HUDEP-2 (cell line): ENCODE measurements at regions not wholly inside any gene's neighbourhood (a gene's known extent, or its start where the extent isn't known, plus 50 kb on each side); places are given as distances from the start of the nearest gene placed in this dataset.
"Not testable (repeated sequence)": the region's sequence is repeated elsewhere in the genome, so short reads cannot be mapped to it uniquely, and the experiment has no call there.

ENCODE experiments used
- DNase-seq, 76 experiments: peaks; one replicate each; lab custom pipeline; 2025; ENCODE audit not compliant: unreplicated experiment in 76 of 76; lab: John Stamatoyannopoulos, UW

DNA sequence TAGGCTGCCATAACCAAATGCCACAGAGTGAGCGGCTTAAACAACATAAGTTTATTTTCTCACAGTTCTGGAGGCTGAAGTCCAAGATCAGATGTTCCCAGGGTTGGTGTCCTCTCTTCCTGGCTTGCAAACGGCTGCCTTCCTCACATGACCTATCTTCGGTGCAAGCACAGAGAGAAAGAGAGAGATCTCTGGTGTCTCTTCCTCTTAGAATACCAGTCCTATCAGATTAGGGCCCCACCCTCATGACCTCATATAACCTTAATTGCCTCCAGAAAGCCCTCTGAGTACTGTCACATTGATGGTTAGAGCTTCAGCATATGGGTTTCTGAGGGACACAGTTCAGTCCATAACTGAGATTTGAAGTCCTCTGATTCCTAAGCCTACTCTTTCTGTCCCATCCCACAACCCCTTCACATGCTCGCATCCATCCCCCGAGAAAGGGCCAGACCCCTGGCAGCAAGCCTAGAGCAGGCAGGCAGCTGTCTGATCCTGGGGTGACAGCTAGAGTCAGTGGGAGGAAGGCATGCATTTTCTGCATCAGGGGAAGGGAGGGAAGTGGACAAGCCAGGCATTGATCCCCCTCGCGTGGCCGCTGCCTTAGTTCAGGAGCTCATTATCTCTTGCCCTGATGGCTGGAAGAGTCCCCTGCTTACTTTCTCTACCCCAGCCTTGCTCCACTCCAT is 114.1 kb downstream of the FAR1 start:
- peak in 59 of 76 experiments; percentile 4 to 74 (median 38) for DNase-seq

DNA sequence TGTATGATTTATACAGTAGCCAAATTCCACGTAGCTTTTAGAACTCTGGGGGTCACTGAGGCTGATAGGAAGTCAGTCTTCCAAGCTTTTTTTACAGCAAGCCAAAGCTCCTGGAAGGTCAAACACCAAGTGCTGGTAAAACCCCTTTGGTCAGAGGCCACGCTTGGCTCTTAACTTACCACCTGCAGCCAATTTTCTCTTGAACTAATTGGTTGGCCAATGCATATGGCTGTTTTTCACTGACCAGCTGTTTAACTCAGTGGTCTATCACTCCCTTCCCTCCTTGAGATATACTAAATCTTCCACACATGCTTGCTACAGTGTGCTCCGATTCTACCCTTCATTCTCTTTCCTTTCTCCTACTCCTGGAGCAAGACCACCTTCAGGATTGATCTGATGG is 116.0 kb downstream of the FAR1 start:
- DNase-seq = no peak

- no peak for DNase-seq
These were observed 116.4 kb downstream of the FAR1 start for GRCh38 chr11:13784855-13785254.

GRCh38 chr11:13786688-13787087 is 118.2 kb downstream of the FAR1 start:
- no peak for DNase-seq

GRCh38 chr11:13797616-13798015 is 129.1 kb downstream of the FAR1 start:
- not testable (repeated sequence) for DNase-seq

GRCh38 chr11:13800901-13801300 is 132.4 kb downstream of the FAR1 start:
- DNase-seq = no peak

DNA sequence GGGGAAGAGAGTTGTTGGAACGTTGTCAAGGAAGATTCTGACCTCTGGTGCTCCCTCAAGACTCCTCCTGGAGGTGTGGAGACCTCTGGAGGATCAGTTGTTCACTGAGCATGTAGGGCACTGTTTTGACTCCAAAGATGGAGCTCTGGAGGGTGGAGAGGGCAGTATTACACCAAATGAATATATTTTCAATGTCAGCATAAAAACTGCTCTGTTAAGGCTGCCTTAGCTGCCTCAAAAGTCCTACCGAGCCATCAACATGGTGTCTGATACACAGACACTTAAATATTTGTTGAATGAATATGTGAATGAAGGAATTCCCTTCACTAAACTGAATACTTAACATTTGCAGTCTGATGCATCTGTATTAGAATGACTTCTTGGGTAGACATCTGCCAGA is 144.2 kb upstream of the SPON1 start:
- no peak for DNase-seq

DNA sequence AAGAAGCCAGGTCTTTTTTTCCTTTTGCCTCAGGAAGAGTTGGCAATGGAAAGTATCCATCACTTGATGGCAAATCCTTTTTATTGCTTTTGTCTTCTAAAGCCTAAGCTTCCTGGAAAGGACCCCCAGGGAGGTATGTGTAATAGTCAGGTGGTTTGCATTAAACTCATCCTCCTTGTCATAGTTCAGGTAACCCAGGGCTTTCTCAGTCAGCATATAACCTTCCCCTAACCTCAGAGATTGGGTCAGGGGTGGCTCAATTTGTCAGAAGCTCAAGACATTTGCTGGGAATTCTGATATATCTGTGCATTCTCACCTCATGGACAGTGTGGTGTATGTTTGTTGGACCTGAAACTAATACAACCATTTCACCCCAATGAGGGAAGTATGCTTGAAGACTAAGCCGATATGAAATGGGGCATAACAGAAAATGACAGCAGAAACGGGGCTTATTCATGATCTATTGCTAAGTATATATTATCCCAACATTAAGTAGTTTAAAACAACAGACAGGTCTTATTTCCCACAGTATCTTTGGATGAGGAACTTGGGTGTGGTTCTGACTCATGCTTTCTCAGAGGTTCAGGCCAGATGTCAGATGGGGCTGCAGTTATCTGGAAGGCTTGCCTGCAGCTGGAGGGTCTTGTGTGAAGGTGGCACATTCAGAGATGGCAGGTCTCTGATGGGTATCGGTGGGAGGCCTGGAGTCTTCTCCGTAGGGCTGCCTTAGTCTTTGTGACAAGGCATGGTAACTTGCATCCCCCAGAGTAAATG is 135.8 kb upstream of the SPON1 start:
- DNase-seq = peak in 58 of 76 experiments; percentile 2 to 66 (median 25)

GRCh38 chr11:13831696-13832095 is 130.8 kb upstream of the SPON1 start:
- no peak for DNase-seq

- DNase-seq = peak in 2 of 76 experiments; percentile 10 to 11
These were observed 128.1 kb upstream of the SPON1 start for GRCh38 chr11:13834463-13834862.

- DNase-seq = no peak
These were observed 125.9 kb upstream of the SPON1 start for GRCh38 chr11:13836666-13837065.

DNA sequence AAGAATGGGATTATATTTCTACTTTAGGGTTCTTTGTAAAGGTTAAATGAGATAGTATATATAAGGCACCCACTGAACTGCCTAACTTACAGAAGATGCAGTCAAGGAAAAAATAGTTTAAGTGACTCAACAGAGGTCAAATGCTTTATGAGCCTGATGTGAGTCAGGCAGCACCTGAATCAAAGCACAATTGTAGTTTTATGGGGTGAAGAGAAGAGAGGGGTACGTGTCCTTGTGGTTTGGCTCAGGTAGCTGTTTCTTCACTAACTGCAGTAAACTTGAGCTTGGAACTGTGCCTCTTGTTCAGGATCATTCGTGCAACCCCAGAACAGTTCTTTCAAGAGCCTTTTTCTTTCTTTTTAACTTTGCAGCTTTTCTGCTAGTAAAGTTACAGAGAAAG is 125.2 kb upstream of the SPON1 start:
- DNase-seq = no peak

DNA sequence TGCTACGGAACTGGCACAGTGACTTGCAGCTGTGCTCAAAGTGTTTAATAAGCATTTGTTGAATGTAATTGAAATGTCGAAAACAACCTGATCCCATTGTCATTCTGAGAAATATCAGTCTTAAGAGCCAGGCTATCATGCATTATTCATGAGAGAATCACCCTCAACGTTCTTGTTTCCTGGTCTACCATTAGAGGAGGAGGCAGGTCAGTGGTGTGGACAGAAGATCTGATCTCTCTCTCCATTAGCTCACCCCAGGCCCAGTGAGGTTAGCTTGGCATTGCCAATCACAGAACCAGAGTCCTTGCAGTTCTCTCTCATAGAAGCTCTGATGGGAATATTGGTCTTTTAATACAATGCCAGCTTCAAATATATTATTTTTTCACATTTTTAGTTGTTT is 121.1 kb upstream of the SPON1 start:
- no peak for DNase-seq

- no peak for DNase-seq
These were observed 114.5 kb upstream of the SPON1 start for GRCh38 chr11:13848031-13848430.

DNA sequence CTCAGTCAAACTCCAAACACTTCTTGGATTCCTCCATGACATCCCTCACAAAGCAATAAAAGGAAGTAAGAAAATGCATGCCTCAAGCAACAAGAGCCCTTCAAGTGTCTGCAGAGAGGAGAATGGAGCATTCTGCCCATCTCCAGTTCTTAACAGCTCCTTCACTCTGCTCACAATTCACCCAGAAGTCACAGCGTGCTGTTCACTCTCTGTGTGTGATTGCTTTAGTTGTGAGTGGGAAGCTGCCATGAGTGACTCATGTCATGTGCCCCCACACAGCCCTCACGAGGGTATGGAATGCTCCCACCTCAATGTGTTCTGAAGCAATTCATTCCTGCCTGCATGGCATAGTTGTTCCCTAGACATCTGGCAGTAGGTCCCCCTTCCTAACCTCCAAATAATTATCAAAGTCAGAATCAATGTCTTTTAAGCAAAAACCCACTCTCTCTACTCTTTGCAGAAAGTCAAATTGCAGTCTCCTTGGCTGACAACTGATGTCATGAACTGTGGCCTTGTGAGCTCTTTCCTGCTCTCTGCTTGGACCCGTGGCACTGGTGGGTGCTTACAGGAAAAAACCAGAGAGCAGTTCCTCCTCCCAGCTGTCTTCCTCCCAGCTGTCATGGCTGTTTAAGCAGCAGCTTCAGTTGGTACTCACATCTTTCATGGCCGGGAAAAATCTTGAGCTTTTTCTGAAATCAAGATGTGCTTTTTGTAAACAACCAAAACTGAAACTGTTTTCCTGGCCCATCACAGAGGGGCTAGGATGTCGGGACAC is 112.1 kb upstream of the SPON1 start:
- no peak for DNase-seq

GRCh38 chr11:13851691-13852090 is 110.8 kb upstream of the SPON1 start:
- no peak for DNase-seq

DNA sequence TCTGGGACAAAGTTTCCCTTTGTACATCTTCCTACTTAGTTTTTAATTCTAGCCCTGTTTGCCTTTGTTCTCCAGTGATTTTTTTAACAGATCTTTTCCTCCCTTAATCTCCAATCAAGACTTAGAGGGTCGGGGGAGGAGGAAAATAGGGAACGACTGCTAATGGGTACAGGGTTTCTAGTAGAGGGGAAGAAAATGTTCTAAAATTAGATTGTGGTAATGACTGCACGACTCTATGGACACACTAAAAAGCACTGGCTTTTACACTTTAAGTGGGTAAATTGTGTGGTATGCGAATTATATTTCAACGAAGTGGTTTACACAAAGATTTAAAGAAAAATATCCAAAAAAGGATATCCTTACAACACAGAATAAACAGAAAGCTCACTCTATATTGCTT is 110.0 kb upstream of the SPON1 start:
- DNase-seq = no peak

DNA sequence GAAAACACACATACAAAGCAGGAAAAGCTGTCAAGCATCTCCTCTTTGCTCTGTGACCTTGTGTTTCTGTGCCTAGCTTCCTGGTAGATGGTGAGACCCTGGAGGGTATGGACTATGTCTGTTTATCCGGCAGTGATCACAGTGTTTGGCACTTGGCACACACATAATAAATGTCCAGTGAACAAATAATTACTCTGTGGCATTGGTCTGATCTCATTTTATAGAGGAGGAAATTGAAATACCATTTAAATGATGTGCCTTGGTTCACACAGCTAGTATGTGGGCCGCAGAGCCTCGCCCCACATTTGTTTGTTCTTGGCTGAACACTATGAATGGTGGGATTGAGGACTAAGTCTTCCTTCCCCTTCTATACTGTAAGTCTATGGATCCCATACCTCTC is 104.7 kb upstream of the SPON1 start:
- no peak for DNase-seq

DNA sequence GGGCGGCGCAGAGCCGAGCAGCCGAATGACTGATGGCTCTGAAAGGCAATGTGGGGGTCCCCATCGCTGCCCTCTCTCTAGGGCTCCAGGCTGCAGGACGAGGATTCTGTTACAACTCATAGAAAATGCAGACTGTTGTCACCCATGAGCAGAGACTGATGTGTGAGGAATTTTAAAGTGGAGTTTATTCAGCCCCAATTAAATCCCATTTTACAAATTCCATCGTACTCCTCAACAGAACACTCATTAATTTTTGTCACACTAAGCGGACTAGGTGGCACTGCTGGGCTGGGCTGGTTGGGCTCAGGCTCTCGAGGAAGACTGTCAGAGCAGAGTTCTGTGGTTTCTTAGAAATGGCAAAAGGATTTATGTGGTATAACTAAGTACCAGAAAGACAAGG is 102.6 kb upstream of the SPON1 start:
- DNase-seq = no peak

- DNase-seq = no peak
These were observed 101.1 kb upstream of the SPON1 start for GRCh38 chr11:13861411-13861810.

DNA sequence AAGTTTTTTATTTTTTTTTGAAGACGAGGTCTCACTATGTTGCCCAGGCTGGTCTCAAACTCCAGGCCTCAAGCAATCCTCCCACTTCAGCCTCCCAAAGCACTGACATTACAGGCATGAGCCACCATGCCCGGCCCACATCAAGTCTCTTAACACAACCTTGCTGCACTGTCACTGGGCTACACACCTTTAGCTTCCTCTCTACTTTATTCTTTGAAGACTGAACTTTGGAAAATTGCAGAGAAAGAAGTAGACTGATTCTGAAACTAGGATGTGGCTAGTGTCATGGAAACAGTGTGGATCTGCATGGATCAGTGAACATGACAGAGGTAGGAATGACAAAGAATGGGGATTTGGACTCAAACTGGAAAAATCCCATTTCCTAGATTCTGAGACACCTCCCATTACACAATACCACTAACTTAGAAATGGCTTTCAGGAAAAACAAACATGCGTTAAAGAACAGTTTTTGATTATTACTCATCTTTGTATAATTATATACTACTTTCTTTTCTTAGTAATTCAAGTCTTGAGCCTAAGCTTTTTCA is 99.6 kb upstream of the SPON1 start:
- no peak for DNase-seq
